Astrocyte of the hippocampus (primary cell): ENCODE measurements at regions not wholly inside any gene's neighbourhood (a gene's known extent, or its start where the extent isn't known, plus 50 kb on each side); places are given as distances from the start of the nearest gene placed in this dataset.
A peak's percentile ranks its signal among the peaks of the same experiment; 100 is the strongest.
"Not testable (repeated sequence)": the region's sequence is repeated elsewhere in the genome, so short reads cannot be mapped to it uniquely, and the experiment has no call there.

Source experiments
- DNase-seq: peaks from one replicate; pipeline ENCODE4 v3.0.0; 2011; ENCODE audit warnings: low read depth, low spot score

- peak; percentile 72 for DNase-seq
Measured at GRCh38 chr5:88666761-88667495, 216.1 kb downstream of the MEF2C start.

GRCh38 chr5:88665750-88666215, 217.2 kb downstream of the MEF2C start:
- peak; percentile 79 for DNase-seq

- DNase-seq = peak; percentile 49
Measured at GRCh38 chr5:88664645-88665044, 218.3 kb downstream of the MEF2C start.

- peak; percentile 69 for DNase-seq
Measured at GRCh38 chr5:88663793-88664216, 219.2 kb downstream of the MEF2C start.

GRCh38 chr5:88662846-88663245, 220.1 kb downstream of the MEF2C start:
- peak; percentile 39 for DNase-seq

- DNase-seq = no peak
Measured at GRCh38 chr5:88661806-88662207, 221.2 kb downstream of the MEF2C start.

- DNase-seq = peak; percentile 99
Measured at GRCh38 chr5:88660947-88661805, 221.8 kb downstream of the MEF2C start.

- peak; percentile 96 for DNase-seq
Measured at GRCh38 chr5:88660264-88660946, 222.6 kb downstream of the MEF2C start.

GRCh38 chr5:88659529-88660263, 223.3 kb downstream of the MEF2C start:
- peak; percentile 83 for DNase-seq

- DNase-seq = no peak
Measured at GRCh38 chr5:88658886-88659285, 224.1 kb downstream of the MEF2C start.

GRCh38 chr5:88657906-88658775, 224.8 kb downstream of the MEF2C start:
- DNase-seq = peak; percentile 23

GRCh38 chr5:88657136-88657535, 225.8 kb downstream of the MEF2C start:
- DNase-seq = peak; percentile 7

- DNase-seq = peak; percentile 59
Measured at GRCh38 chr5:88656221-88656950, 226.6 kb downstream of the MEF2C start.

GRCh38 chr5:88653471-88653870, 229.5 kb downstream of the MEF2C start:
- no peak for DNase-seq

GRCh38 chr5:88647901-88648300, 235.1 kb downstream of the MEF2C start:
- no peak for DNase-seq

GRCh38 chr5:88646866-88647265, 236.1 kb downstream of the MEF2C start:
- no peak for DNase-seq

GRCh38 chr5:88644676-88645075, 238.3 kb downstream of the MEF2C start:
- DNase-seq = no peak

- no peak for DNase-seq
Measured at GRCh38 chr5:88643315-88643714, 239.7 kb downstream of the MEF2C start.

GRCh38 chr5:88634014-88634413, 249.0 kb downstream of the MEF2C start:
- DNase-seq = no peak

GRCh38 chr5:88622890-88623289, 260.1 kb downstream of the MEF2C start:
- not testable (repeated sequence) for DNase-seq
